Embryonic facial prominence (tissue), 1 donor: ENCODE measurements at regions not wholly inside any gene's neighbourhood (a gene's known extent, or its start where the extent isn't known, plus 50 kb on each side); places are given as distances from the start of the nearest gene placed in this dataset.
A peak's percentile ranks its signal among the peaks of the same experiment; 100 is the strongest.

Experiments
- DNase-seq: peaks from one replicate; pipeline ENCODE4 v3.0.0-alpha.2; 2016; ENCODE audit errors: extremely low spot score

DNA sequence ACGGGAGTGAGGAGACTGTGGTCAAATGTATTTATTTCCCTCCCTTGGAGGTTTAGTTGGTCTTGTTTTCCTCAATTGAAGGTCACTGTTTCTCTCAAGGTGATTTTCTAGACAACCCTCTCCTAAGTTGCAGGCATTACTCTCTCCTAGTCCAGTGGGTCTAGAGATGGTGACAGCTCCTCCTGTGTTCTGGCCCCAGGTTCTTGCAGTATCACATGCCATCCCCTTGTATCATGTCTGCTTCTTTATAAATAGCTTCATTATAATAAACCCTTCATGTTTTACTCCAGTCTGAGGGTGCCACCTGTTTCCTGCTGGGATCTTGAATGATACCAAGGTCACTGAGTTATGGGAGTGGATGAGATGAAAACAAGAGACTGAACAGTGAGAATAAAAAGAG, 208.0 kb upstream of the KCNN2 start:
- DNase-seq, result no peak

DNA sequence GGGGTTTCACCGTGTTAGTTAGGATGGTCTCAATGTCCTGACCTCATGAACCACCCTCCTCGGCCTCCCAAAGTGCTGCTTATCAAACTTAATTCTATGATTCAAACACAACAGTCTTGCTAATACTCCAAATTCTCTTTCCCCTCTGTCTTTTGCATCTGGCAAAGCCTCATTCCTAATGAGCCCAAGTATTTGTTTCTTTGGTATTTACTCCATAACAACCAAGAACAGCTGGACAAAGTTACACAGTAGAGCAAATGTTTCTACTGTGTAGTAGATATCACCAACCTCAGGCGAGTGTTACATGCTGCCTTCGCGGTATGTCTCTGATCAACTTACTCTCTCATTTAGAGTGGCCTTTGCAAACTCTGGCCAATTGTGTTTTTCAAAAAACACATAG, 195.8 kb upstream of the KCNN2 start:
- no peak for DNase-seq

DNA sequence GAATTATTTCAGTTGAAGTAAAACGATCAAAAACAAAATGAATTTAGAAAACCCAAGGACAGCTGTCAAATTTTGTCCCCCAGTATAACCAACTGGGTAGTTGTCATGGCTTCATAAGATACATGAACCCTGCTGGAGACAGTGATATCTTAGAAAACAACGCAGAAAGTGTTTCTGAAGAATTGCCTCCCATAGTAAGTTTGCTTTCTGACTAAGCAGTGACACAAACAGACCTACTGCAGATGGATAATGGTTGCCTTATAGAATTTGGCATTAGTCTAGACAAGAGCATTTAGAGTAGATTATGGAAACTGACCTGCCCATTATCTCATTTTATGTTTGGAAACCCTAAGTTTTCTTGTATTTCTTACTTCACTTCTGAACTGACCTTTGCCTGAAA, 187.7 kb upstream of the KCNN2 start:
- DNase-seq, result no peak

DNA sequence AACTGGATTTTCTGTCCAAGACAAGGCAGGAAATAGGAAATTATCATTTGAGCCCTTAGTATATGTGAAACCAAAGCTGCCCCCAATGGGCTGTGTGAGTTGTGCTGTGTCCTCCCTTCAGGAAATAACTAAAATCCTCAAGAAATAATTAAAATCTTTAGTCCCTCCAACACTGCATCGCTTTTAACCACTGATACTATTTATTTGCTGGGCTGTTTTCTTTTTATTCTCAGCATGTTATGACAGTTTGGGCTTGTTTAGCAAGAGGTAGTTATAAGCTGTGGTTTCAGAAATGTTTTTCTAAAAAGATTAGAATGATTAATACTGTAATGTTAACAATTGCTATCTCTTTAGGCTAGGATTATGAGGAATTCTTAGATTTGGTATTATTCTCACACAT, 187.0 kb upstream of the KCNN2 start:
- no peak for DNase-seq

DNA sequence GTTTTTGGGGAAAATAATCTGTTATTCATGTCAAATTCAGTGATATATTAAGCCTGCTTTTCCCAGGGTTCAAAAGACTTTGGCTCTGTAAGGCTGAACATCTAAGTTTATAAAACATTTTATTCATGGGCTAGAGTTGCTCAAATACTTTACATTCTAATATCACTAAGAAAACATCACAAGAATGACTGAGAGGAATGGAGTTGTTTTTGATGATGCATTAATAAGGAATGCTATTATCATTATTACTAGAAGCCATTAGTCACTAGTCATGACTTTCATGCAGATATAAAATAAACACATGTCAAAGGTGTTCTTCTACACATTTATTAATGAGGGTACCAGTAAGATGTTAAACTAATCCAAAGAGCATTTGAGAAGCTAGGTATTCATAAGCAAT, 185.5 kb upstream of the KCNN2 start:
- no peak for DNase-seq

DNA sequence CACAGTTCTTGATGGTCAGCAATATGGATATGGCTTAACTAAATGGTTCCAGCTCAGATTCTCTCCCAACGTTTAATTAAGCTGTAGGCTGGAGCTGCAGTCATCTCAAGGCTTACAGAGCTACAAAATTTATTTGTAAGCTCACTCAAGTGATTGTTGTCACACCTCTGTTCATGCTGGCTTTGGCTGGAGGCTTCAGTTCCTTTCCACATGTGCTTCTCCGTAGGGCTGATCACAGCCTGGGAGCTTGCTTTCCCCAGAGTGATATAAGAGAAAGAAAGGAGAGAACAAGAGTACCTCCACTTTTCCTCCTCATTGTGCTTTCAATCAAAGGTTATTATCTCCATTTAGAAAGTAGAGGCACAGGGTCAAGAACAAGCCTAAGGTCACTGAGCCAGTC, 182.7 kb upstream of the KCNN2 start:
- no peak for DNase-seq

DNA sequence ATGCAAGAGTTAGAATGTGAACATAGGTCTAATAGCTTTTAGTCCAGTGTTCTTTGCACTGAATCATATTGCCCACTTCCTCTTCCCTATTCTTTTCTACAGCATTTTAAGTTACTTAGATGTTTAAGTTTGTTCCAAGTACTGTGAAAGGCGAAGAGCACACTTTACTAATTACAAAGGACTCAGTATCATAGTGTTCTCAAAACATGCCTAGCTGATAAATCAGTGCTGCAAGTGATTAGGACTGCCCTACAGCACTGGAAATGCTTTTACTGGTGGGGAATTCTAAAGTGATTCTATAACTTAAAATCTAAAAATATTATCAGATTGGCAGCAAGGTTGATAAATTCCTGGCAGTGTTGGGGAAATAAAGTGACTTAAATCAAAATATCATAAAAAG, 177.9 kb upstream of the KCNN2 start:
- no peak for DNase-seq

DNA sequence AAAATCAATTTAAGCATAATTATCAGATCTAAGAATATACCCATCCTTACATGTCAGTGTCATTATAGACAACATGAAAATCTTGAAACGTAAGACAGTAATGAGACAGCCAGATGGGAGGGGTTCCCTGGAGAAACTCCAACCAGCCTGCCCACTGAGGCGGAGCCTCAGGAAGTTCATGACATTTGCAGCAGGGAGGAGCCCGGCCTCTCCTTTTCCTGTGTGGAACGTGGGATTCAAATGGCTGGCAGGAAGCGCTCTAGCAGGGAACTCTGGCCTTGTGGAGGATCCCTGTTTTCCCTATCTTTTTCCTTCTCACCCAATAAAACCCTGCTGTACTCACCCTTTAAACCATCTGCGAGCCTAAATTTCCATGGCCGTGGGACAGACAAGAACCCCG, 176.6 kb upstream of the KCNN2 start:
- DNase-seq, result no peak

DNA sequence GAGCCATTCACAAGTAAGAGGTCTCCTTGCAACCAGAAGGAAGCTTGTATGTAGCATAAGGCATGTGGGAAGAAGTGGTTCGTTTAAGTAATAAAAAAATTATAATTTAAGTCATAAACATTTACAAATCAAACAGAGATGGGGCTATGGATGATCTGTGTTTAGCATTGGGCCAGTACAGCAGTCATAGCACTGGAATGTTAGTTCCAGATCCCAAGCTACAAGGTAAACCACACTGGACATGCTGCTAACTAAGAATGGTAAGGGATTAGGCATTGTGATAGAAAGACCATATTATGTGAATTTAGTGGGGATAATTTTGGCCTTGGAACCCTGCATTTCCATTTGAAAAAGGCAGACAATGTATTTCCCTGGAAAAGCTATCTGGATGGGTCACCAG, 170.4 kb upstream of the KCNN2 start:
- no peak for DNase-seq

DNA sequence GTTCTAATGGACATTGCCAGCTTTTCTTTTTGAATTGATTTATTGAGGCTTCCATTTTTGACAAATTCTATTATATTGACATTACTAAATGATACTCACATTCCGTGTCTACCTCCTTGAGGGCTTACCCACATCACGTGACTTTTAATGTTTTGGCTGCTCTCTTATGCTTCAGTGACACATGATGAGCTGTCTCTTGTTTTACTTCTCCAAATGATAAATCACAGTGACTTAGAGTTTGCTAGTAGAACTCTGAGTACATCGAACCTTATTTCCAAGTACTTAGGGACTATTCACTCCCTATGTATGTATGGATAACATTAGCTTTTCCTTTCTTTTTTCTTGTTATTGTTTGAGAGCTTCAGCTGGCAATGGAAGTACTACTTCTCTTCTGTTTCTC, 169.8 kb upstream of the KCNN2 start:
- no peak for DNase-seq

DNA sequence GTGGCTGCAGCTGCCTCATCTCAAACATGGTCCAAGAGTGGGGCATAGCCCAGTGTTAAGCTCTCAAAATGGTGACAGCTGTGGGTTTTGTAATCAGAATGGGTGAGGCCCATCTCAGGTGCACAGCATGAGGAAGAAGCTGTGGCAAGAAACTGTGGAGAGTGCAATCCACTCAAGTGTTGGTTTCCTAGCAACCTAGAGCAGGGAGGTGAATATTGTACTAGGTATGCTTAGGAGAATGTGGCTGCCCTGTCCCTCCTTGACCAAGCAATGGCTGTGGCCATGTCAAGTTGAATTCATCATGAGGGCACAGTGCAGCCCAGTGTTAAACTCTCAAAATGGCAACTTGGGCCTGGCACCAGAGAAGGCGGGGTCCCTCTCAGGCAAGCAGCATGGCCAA, 160.5 kb upstream of the KCNN2 start:
- DNase-seq, result no peak

DNA sequence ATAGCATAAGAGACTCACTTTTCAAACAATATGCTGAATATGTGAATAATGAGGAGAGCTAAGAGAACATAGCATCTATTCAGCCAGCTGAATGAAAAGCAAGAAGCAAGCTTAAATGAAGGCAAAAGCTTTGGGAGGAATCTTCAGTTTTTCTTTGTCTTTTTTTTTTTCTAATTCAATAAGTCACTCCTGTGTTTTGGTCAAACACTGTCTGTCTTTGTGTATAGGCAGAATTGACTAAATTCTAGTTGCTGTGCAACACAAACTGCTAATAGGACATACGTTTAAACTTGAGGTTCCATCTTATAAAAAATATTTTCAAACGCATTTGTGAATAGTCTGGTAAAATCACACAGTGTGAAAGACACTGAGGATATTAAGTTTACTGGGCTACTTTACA, 156.9 kb upstream of the KCNN2 start:
- no peak for DNase-seq

DNA sequence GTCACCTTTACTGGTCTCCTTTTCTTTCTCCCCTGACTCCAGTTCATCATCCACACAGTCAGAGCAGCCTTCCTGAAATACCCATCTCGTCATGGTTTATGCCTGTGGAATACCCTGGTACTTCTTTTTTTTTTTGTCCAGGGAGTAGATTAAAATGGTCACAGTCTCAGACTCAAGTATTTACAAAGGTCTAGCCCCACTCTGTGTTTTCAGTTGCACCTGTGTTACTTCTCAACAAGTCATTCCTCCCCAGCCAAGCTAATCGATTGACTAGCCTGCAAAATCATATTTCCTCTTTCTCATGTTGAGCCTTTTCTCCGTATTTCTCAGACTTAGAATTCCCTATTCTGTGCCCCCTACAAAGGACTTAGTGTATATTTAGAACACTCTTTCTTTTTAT, 155.2 kb upstream of the KCNN2 start:
- DNase-seq, result no peak

DNA sequence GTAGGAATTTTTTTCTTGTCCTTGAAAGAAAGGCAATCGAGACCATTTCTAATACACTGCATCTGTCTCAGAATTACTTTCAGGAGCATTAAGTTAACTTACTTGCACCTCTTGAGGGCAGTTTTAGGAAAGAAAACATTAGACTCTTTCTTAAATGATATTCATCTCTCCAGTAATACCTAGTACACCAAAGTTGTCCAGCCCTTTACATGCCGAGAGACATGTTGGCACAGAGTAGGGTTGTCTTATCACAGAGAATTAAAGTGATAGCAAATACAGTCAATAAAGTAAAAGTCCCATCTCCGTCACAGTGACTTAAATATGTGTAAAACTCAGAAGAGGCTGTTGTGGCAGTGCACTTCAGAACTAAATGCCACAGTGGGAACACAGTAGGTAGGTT, 154.3 kb upstream of the KCNN2 start:
- DNase-seq, result no peak

DNA sequence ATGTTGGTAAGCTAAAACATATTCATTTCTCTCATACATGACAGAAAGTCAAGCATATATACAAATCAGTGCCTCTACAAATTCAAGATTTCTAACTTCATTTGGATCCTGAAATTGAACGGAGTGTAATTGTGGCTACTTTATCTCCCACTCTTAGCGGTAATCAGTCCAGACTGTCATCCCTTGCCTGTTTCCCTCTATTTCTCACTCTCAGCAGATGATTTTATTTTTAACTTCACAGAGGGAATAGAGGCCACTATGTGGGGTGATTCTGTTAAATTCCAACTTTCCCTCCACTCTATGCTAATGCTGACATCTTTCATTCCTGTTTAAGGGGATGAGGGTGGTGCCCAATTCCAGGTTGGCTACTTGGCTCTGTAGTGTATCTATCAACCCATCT, 153.8 kb upstream of the KCNN2 start:
- DNase-seq, result no peak

DNA sequence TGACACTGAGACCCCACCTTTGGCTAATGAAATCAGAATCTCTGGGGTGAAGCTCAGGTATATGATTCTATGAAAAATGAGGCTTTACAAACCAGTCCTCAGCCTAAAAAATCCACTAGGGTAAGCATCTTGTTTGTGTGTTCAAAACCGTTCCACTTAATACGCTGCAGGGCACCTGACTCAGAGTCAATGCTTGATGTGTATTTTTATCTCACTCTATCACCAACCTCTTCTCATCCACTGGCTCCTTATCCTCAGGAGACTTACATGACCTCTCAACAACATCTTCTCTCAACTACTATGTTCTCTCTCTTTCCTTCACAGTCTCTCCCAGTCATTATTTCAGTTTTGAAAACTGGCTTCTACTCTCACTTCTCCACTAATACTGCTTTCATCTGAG, 153.3 kb upstream of the KCNN2 start:
- DNase-seq, result no peak

DNA sequence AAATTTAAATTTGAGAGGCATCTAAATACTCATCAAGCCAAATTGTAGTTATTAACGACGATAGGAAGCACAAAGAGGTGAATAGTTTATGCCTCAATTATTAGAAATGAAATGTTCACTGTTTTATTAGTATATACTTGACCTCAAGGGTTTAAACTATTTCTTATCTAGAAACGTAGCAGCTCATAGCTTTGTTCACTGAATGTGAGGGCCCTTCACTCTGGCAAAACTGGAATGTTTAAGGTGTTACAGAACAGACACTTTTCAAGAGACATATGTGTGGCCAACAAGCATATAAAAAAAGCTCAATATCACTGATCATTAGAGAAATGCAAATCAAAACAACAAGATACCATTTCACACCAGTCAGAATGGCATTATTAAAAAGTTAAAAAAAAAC, 151.2 kb upstream of the KCNN2 start:
- no peak for DNase-seq

DNA sequence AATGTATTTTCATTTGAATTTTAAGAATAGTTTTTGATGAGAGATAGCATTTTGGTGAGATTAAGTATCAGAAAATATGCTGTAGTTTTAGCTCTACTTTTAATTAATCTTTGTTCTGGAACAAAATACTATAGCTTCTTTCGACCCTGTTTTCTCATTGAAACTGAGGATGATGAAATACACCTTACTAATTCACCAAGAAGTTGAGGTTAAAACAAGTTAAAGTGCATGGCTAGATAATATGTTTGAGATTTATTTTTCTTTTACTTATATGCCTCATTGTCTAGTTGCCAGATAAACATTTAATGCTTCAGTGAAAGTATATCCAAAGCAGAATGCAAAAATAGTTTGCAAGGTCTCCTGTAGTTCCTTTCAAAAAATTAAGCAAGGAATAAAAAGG, 140.1 kb upstream of the KCNN2 start:
- no peak for DNase-seq

DNA sequence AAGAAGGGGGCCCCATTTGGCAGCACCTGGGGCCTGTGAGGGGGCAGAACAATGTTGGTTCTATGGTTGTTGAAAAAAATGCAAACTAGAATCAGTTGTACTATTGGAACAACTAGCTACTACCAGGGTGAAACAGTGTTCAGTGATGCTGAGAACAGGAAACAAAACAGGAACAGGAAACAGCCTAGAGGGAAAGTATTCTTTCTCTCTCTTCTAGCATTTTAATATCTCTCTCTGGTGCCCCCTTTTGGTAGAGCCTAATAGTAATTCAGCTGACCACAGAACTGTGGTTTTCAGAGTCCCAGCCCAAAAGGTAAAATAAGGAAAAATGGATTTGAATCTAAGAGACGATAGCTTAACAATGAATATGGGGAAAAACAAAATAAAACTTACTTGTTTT, 138.0 kb upstream of the KCNN2 start:
- DNase-seq, result no peak

DNA sequence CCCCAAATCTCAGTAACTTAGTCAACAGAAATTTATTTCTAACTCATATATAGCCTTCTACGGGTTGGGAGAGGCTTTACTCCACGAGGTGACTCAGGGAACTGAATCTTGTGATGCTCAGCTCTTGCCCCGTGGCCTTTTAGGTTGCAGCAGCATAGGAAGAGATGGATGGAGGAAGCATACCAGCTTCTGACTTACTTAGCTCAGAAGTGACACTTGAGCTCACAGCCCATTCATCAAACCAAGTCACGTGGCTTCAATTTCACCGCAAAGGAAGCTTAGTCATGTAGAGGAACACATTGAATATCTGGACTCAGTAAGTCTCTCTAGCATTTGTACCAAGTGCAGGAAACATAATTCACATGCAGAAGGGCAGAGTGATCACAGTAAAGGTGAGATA, 124.1 kb upstream of the KCNN2 start:
- DNase-seq, result no peak

DNA sequence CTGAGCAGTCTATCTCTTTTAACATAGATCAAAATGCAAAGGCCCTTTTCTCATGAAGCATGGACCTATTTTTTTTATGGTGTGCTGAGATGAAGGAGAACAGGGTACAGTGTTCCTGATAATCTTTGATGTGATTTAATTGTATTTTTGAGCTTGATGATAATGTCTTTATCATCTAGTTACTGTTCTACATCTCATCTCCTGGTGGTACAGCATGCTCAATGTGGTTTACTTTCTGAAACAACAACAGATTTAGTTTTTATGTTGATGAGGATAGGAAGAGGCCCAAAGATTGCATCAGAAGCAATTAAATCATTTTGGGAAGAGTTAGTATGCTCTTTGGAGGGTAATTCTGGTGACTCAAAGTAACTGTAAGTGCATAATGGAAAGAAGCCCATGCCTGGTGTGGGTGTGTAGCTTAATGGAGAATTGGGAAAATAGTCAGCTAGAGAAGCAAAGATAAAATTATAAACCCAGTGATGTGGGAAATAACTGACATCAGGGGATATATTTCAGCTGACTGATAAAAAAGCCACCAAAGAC, 123.0 kb upstream of the KCNN2 start:
- DNase-seq, result no peak

DNA sequence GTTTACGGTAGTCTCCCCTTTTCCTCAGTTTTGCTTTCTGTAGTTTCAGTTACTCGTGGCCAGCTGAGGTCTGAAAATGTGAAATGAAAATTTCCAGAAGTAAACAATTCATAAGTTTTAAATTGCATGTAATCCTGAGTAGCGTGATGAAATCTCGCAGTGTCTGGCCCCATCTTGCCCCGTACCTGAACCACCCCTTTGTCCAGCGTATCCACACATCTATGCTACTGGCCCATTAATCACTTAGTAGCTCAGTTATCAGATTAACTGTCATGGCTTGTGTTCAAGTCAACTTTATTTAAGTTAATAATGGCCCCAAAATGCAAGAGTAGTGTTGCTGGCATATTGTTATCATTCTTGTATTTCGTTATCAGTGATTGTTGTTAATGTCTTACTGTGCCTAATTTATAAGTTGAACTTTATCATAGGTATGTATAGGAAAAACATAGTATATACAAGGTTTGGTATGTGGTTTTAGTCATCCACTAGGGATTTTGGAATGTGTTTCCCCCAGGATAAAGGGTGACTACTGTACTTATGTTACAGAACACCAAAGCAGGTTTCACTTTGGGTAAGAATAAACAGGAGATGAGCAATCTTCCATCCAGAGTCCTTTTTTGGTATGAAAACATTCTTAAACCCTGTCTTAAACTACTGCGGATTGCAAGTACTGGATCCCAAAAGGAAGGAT, 118.4 kb upstream of the KCNN2 start:
- DNase-seq, result no peak

DNA sequence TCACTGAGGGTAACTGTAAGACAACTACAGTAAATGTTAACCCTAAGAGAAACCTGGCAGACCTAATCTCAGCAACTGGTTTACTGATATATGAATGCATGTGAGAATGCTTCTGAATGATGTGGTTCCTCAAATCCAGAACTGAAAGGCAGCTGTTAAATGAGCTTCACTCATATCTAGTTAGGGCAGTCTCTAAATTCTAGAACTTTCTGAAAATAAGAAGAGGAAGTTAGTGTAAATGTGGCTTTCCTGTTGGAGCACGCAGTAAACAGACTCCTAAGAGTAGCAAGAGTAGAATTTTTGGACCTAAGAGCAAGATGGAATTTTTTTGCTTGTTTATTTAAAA, 117.9 kb upstream of the KCNN2 start:
- no peak for DNase-seq

DNA sequence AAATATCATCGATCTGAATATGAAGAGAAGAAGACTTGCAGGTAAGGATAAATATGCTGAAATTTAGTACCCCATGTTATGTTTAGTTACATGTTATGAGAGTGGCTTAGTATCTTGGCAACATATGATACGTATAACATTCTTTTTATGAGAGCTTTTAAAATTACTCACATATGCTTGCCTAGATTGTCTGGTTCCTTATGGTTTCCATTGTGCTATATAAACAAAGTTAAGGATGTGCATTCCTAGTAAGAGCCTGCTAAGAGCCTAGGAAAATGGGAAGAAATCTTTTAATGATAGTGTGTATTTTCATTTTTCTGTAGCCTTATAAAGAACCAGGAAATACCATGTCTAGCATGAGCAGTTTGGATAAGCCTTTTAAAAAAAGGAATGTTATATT, 112.0 kb upstream of the KCNN2 start:
- peak; percentile 82 for DNase-seq
